Kidney epithelial cell (primary cell): ENCODE measurements at regions not wholly inside any gene's neighbourhood (a gene's known extent, or its start where the extent isn't known, plus 50 kb on each side); places are given as distances from the start of the nearest gene placed in this dataset.

Experiments
- DNase-seq: peaks from one replicate; pipeline ENCODE4 v3.0.0-alpha.2; 2010; ENCODE audit warnings: low read depth
- H3K27me3 ChIP-seq: 2 replicates; pipeline ENCODE4 v1.6.0; 2011; ENCODE audit warnings: low read length; ENCODE audit not compliant: control insufficient read depth, insufficient read depth
- H3K36me3 ChIP-seq: 2 replicates; pipeline ENCODE4 v1.5.1; 2011; ENCODE audit warnings: low read length; ENCODE audit not compliant: control insufficient read depth, insufficient read depth
- H3K4me3 ChIP-seq: 2 replicates; pipeline ENCODE4 v1.5.1; 2011; ENCODE audit warnings: low read depth, mild to moderate bottlenecking, control low read depth, low read length
- TF ChIP-seq, protein P1 (sequence below): IDR thresholded peaks from 2 replicates; pipeline ENCODE4 v1.5.1; 2011; ENCODE audit warnings: mild to moderate bottlenecking, moderate library complexity, low read length, control low read depth, inconsistent platforms; ENCODE audit not compliant: insufficient read depth, poor library complexity, severe bottlenecking

DNA sequence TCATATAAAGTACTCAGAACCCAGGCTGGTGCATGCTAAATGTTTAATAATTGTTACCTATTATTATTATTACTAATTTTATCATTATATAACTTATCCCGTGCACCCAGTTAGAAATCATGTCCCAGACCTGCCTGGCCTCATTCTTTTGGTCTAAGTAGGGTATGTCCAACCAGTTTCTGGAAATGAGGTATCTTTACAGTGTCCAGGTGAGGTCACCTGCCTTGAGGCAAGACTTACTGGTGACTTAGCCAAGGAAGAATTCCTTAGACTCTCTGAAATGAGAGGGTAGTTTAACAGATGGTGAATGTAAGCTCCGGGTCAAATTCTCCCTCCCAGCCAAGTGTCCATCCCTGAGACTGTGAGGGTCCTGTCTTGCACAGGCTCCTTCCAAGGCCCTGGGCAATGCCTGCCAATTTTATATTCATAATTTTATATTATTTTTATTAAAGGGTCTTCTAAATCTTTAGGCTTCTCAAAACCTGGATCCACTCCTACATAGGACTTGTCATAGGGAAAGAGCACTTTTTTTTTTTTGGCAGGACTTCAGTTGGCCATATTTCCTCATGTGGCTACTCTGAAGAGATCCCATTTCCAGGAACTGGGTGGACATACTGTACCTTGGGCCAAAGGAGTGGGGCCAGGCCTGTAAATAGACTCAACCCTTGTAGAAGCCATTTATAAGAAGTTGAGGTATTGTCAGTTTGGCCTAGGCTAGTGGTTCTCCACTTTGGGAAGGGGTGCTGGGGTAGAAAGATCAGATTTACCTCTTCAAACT is 96.7 kb upstream of the KCNA3 start:
- Histone ChIP-seq H3K36me3 (no peaks in the 10 kb centered on the region), H3K4me3 (no peak overlapping the region), H3K27me3 (no peaks in the 10 kb centered on the region)
- DNase-seq: no peak
- TF ChIP-seq, protein P1, sequence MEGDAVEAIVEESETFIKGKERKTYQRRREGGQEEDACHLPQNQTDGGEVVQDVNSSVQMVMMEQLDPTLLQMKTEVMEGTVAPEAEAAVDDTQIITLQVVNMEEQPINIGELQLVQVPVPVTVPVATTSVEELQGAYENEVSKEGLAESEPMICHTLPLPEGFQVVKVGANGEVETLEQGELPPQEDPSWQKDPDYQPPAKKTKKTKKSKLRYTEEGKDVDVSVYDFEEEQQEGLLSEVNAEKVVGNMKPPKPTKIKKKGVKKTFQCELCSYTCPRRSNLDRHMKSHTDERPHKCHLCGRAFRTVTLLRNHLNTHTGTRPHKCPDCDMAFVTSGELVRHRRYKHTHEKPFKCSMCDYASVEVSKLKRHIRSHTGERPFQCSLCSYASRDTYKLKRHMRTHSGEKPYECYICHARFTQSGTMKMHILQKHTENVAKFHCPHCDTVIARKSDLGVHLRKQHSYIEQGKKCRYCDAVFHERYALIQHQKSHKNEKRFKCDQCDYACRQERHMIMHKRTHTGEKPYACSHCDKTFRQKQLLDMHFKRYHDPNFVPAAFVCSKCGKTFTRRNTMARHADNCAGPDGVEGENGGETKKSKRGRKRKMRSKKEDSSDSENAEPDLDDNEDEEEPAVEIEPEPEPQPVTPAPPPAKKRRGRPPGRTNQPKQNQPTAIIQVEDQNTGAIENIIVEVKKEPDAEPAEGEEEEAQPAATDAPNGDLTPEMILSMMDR: no peak

DNA sequence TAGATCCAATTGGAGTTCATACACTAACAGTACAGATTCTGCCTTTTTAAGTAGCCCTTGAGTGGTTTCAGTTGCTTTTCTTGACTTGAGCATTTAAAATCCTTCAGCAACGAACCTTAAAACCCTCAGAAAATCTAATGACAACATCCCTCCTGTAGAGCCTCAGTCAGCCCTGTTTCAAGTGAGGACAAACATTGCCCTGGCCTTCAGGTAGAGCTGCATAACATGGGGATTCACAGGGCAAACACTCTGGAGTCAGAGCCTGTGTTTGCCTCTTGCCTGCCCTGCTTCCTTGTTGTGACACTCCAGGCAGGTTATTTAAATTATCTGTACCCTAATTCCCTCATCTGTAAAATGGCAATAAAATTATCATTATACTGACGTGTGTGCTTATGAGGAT is 96.1 kb upstream of the KCNA3 start:
- Histone ChIP-seq H3K27me3 (no peaks in the 10 kb centered on the region), H3K36me3 (no peaks in the 10 kb centered on the region), H3K4me3 (no peak overlapping the region)
- TF ChIP-seq, protein P1: no peak
- DNase-seq: no peak

DNA sequence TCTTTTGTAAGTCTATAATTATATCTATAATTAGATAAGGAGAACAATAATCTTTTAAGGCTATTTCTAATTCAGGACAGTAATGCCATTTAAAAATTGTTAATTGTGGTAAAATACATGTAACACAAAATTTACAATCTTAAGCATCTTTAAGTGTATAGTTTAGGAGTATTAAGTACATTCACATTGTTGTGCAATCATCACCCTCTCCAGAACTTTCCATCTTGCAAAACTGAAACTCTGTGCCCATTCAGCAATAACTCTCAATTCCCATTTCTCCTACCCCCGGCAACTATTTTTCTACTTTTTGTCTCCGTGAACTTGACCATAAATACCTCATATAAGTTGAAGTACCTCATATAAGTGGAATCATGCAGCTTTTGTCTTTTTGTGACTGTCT is 93.9 kb upstream of the KCNA3 start:
- TF ChIP-seq, protein P1: no peak
- no peak for DNase-seq
- Histone ChIP-seq H3K27me3 (no peaks in the 10 kb centered on the region), H3K36me3 (no peaks in the 10 kb centered on the region), H3K4me3 (no peak overlapping the region)

DNA sequence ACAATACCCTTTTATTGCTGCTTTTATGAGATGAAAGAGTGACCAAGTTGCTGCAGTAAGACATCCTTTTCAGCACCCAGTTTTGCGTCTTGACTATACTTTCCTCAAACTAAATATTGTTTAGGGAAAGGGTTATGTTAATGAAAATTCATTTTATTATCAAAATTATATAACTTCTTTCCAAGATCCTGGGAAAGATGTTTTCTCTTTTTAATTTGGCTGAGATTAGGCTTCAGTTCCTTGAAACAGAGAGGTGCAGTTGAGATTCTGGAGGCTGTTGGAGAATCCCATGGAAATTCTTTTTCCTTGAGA is 91.6 kb upstream of the KCNA3 start:
- no peak for DNase-seq

DNA sequence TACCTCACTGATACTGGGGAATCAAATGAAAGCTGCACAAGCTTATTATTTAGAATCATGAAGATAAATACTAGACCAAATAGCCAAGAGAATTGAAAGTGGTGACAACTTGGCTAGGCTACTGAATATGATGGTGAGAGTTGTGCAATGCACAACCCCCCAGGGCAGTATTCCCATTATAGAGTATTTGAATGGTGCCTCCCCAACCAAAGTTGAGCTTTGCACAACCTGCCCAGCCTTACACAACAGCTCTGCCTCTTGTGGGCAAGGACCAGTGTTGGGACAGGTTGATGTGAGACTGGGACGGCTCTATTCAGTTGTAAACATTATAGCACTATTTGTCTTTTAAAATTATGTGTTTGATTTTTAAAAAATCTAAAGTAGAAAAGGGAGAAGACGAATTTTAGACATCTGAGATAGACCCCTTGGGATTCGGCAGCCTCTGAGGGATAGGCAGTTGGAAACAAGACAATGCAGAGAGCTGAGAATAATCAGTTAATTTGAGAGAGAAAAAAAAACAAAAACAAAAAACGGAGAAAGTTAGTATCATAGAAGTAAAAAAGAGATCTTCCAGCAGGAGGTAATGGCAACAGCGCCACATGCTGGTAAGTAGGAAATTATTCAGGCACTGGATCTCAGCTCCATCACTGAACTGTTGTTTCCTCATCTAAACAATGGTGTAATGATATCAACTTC is 91.0 kb upstream of the KCNA3 start:
- TF ChIP-seq, protein P1: peak; percentile 75

More for the DNA sequence above, 91.6 kb upstream of the KCNA3 start:
- TF ChIP-seq, protein P1: no peak
- Histone ChIP-seq H3K36me3 (no peaks in the 10 kb centered on the region), H3K27me3 (no peaks in the 10 kb centered on the region), H3K4me3 (no peak overlapping the region)

DNA sequence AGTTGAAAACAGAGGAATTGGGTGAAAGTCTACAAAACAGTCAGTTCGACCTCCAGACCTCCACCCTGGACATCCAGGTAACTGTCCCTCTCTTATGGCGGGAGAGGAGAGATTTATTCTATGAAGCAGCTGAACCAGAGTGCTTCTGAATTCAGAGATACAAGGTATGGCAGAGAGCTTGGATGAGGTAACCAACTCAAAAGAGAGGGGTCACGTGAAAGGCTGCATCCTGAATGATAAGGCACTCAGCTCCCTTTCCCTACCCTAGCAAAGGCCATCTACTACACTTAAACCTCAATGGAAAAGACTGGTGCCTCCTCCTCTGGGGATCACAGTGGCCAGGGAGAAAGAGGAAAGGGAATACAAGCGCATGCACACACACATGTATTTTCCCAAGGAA is 88.4 kb upstream of the KCNA3 start:
- Histone ChIP-seq H3K36me3 (no peaks in the 10 kb centered on the region), H3K4me3 (no peak overlapping the region), H3K27me3 (no peaks in the 10 kb centered on the region)
- TF ChIP-seq, protein P1: no peak
- DNase-seq: no peak

More for the DNA sequence above, 91.0 kb upstream of the KCNA3 start:
- Histone ChIP-seq H3K4me3 (no peak overlapping the region), H3K36me3 (no peaks in the 10 kb centered on the region), H3K27me3 (no peaks in the 10 kb centered on the region)
- DNase-seq: no peak
